HG03060 (cell line): ENCODE measurements at regions not wholly inside any gene's neighbourhood (a gene's known extent, or its start where the extent isn't known, plus 50 kb on each side); places are given as distances from the start of the nearest gene placed in this dataset.

Source experiments
- ATAC-seq: cut with Tn5 transposase; IDR thresholded peaks from one replicate; pipeline ENCODE4 v1.9.1; 2021; ENCODE audit warnings: low read depth, moderate number of reproducible peaks; ENCODE audit not compliant: unreplicated experiment

DNA sequence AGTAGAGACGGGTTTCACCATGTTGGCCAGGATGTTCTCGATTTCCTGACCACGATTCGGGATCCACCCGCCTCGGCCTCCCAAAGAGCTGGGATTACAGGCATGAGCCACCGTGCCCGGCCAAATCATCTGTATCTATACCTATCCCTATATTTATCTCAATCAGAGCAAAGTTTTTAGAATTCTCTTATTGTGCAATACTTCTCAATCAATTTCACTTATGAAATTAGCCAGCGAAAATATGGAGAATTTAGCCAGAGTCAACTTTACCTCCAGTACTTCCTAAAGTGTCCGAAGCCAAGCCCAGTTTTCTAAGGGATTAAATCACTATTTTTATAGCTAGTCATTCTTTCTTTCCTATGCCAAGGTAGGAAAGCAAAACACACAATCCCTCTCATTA is 319.1 kb upstream of the PFKP start:
- no peak for ATAC-seq

DNA sequence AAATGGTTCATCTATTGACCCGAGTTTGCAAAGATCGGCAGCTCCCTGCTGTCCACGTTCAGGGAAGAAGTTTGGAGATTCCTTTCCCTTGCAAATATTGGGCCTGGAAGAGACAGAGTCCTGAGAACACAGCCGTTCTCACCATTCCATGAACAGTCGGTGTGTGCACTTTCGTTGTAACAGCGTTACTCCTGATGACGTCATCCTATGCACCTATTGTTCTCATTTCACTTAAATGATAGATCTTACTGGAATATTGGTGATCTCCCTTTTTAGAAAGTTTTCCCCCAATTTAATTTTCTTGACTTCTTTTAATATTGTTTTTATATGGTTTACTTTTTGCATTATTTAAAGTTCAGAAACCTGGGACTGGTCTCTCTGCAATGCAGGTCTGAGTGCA is 320.7 kb upstream of the PFKP start:
- ATAC-seq: no peak

DNA sequence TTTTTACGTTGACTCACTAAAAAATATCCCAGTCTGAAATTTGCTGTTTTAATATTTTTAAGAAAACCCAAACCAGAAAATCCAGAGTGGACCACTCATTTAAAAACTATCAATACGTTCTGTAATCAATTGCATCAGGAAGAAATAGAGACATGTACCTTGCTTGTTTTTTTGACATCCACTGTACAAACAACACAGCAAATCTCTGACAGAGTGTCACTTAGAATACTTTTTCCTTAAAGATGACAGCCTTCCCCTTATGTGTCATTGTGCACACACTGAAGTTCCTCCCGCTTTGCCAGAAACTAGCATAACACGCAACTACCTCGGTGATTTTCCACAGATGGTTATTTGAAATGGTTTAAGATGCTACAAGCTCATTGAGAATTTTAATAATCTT is 321.7 kb upstream of the PFKP start:
- ATAC-seq: no peak

DNA sequence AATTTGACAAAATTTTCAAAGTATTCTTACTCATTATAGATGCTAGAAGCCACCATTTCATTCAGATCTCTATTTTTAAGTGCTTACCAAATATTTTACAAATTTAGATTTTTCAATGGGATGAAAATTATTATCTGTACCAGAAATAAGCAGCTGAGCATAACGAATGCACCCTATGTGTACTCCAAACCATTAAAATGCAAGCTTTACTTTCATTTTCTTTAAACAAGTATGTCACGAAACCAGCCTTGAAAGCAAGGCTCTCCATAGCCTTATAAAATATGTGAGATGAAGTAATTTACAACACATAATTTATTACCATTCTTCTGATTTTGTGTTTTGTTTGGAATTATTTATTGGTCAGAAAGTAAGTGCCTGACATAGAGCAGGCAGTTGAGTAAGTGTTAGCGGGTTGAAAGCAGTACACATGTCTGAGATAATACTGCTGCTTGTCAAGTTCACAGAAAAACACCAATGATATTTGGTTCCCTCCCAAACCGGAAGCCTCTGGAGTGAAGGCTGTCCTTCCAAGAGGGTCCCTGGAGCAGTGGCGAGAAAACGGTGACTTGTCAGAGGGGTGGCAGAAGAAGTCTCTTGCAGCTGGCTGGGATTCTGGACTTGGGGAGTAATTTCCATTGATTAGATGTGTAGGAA is 322.7 kb upstream of the PFKP start:
- no peak for ATAC-seq

DNA sequence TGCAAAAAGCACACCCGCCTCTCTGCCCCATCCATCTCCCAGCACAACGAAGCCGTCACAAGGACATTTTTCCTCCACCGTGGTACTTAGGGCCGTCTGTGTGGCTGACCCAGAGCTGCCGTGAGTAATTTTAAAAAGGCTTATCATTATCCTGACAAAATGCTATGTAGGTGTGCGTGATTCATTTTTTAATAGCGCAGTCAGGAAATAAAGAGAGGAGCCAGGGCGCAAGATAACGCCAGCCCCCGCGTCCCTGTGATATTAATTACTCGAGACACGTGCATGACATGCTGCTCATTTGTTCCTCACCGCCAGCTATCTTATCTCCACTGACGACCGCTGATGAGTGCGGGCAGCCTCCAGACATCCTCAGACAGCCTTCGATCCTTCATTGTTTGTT is 332.7 kb upstream of the PFKP start:
- no peak for ATAC-seq

DNA sequence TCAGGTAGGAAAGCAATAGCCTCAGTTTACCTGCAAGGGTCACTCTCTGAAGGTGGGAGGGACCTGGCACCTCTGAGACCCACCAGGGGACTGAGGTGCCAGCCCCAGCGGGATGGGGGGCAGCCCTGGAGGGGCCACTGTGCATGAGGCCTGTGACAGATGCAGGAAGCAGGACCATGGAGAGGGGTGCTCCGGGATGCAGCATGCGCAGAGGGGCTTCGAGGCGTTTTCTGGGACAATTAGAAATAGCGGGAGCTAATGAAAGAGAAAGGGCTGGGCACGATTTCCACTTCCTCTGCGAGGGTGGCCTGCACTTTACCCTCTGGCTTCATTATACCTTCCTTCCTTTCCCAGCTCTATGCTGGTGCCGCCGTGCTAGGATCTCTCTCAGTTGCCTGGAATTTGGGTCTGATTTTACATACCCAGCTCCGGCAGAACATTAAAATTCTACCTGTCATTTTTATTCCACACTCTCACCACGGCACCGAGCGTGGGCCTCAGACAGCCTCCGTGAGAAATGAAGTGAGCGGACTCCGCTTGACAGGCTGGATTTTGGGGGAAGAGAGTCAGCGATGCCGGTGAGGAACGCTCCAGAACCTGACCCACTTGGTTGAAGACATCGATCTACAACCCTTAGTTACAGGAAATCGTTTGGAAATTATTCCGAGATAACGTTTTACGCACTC is 333.9 kb upstream of the PFKP start:
- ATAC-seq: no peak

DNA sequence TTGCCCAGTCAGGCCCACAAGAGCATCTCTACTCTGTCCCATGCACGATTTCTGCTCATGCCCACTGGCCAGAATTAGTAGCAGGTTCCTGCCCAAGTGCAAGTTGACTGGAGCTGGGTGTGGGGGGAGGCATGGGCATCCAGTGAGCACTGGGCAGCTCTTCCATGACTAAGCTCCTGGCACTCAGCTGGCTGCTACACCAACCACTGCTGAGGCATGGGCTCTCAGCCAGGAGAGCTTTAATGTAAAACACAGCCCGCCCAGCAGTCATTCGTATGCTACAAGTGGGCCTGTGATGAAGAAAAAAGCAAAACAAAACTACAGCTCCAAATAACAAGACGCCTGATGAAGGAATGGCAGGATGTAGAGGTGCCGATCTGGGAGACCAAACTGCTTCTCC is 335.4 kb upstream of the PFKP start:
- ATAC-seq: no peak

DNA sequence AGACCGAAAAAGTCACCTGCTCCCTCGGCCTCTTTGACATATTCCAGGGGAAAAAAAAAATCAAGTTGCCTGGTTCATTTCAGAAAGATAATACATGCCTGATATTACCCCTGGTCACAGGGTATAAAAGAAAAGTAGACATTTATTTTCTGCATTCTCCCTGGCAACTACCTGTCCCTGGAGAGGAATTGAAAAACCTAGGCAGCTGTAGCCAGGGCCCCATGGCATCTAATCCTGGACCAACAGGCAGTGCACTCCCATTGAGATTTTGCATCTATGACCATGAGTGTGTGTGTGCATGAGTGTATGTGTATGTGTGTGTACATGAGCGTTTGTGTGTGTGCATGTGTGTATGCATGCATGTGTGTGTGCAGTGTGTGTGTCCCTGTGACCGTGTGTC is 338.2 kb upstream of the PFKP start:
- ATAC-seq: no peak

DNA sequence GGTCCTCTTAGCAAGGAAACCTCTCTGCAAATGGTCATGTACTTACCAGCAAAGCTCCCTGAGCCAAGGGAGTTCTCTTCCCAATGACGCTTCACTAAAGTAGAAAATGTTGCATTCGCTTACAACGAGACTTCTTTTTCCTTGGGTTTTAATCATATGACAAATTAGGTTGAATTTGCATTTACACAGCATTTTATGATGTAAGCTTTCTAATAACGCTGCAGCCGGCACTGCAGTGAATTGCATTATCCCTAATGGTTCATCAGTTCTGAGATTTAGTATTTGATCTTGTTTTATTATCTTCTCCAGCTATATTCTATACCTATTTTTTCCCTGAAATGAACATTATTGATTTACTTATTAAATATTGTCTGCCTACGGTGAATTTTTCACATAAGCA is 339.3 kb upstream of the PFKP start:
- ATAC-seq: no peak

DNA sequence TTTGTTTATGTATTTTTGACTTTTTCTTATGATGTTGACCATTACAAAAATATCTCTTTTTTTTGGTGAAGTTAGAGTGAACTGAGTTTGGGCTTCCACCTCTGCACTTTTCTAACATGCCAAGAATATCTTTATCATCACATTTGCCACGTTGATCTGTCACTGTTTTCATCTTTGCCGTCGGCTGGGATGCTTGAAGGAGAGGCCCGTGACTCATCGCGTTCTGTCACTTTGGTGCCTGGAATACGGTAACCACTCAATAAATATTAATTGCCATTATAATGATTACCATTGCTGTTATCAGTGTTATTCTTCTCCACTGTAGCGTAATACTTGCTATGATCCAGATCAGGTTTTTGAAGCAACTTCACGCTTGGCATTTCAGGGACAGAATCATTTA is 350.8 kb upstream of the PFKP start:
- ATAC-seq: no peak

DNA sequence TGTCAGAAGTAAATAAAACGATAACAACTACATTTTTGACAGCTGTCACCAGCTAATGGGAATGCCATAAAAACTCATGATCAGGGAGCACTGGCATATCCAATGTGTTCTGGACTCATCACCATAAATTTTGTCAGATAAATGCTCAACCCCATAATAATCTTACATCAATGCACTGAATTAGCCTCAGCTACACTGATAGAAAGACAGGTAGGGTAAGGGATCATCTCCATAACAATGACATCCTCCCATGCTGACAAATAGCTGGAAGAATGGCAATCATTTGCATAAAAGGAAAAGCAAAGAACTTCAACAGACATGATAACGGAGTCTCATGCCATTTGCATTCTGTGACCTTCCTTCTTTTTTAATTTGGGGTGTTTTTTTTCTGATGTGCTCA is 352.8 kb upstream of the PFKP start:
- no peak for ATAC-seq

DNA sequence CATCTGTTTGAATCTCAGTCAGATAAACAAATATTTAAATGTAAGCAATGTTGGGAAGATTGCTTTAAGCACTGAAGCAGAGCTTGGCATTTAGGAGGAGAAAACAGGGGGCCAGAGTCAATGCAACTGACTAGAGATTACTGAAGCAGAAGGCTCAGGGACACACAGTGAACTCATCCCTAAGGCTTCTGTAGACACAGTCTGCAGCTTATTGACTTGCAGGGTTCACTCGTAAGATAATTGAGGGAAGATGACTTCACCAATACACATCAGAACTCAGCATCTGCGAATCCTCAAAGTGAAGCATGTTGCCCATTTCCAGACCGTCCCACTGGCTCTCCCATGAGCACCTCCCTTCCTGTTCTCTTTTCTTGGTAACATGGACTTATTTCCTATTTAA is 363.4 kb upstream of the PFKP start:
- no peak for ATAC-seq

DNA sequence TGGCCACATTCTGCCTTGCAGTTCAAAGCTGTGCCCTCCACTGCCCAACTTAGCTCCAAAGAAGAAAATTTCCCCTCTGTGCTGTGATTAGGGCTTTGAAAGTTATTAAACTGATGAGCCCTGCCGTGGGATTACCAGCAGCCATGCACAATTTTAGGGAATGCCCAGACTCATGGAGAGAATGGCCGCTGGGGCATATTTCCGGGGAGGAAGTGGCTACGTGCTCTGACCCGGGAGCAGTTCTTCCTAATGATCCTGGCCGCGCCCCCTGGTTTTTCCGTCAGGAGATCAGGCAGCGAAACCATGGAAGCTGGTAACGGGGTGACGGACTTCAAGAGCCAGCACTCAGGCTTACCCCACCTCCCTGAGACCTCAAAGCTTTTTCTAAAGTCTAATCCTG is 365.5 kb upstream of the PFKP start:
- no peak for ATAC-seq

DNA sequence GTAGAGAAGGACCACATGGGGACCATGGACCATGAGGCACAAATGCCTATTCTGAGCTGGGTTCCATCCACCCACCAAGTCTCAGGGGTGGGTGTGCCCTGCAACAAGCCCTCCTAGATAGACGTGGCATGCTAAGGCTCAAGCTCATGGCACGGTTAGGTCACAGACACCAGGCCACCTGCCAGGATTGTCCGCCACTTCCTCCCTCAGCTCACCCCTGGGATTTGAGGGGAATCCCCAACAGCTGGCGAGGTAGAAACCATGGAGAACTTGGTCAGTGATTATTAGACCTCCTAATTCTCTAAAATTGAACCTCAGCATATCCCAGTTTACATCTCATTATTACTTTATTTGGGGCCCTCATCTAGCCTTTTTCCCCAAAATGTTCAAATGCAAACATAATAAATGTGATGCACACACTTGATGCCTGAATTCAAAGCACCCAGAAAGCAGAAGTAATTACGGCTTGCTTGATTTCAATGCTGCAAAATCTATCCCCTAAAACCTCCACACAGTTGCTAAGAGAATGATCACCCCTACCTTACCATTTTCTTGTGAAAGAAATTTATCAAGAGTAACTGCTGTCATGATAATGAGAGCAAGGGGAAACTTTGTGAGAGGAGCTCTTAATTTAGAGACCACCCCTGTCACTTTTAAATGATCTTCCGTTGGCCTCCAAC is 366.6 kb upstream of the PFKP start:
- peak; percentile 81 for ATAC-seq

DNA sequence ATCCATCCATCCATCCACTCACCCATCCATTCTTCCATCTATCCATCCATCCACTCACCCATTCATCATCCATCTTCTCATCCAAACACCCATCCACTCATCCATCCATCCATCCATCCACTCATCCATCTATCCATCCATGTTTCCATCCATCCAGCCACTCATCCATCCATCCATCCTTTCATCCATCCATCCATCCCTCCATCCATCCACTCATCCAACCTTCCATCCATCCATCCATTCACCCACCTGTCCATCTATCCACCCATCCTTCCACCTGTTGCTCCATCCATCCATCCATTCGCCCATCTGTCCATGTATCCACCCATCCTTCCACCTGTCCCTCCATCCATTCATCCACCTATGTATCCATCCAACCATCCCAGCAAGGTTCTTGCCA is 378.4 kb upstream of the PFKP start:
- no peak for ATAC-seq

DNA sequence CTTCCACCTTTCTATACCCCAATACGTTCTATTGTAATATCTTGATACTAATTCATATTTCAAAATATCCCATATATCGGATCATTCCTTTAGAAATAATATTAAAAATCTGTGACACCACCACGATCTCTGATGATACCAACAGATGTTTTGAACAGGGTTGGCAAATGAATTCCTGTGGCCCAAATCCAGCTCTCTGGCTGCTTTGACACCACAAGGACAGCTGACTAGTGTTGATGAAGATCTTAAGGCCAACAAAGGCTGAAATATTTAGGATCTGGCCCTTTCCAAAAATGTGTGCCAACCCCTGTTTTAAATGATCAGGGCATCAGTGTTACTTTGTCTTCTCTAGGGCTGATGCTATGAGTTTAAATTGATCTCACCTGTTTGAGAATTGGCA is 380.7 kb upstream of the PFKP start:
- no peak for ATAC-seq

DNA sequence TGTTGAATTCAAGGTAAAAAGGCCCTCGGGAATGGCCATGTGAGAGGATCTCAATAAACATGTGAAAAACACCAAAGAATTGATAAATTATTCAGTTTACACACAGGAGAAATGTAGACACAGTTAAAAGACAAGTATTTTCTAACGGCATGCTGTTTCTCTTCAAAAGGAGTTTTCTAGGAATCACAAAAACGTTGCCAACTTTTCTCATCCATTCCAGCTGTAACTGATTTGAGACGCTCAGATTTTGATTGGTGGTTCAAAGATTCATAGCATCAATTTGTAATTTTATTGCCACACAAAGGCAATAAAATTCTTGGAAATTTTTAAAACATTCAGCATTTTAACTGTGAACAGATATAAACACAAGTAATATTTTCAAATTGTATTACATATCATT is 384.9 kb upstream of the PFKP start:
- ATAC-seq: no peak

DNA sequence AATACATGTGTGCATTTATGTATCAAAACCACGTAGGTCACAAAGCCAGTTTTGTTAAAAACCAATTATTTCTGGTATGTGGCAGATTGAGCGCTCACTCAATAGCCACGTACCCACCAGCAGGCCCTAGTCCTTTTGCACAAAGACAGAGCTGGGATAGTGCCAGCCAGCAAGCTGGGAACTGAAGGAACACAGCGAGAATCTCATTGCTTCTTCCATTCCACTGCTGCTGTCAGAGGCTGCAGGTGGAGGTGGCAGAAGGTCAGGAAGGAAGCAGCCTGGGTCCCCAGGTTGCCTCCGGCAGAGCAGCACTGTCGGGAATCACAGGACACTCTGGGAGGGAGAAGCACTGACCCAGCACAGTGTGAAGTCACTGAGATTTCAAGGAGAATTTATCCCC is 385.5 kb upstream of the PFKP start:
- no peak for ATAC-seq

DNA sequence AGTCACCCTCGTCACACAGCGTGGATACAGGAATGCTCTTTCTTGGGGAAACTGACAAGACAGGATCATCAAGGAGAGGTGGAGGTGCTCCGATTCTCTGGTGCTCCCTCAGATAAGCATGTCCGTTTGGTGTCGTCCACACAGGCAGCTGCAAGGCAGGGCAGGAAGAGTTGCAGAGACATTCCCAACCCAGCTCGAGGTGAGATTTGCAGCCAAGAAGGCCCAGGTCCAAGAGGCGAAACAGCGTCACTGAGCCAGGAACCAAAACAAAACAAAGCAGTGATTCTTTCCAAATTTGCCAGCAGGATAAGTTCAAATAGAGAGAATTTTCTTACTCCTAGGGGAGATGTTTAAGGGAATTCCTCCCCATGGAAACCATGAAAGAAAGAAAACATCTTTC is 386.5 kb upstream of the PFKP start:
- ATAC-seq: no peak

DNA sequence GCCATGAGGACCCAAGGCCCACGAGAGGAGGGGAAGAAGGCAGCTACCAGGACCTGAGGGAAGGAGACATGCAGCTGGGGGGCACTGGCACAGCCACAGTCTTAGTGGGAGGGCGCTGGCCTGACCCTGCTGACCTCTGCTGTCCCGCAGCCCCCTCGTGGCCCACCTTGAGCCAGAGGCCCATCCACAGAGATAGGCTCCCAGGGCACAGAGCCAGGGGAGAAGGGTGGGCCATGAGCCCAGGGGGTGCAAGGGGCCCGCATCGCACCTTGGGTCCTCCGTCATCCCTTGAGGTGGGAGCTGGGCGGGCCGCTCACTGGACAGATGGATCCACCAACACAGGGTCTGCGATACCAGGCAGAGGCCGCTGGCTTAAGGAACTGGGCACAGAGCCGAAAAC is 387.7 kb upstream of the PFKP start:
- no peak for ATAC-seq

DNA sequence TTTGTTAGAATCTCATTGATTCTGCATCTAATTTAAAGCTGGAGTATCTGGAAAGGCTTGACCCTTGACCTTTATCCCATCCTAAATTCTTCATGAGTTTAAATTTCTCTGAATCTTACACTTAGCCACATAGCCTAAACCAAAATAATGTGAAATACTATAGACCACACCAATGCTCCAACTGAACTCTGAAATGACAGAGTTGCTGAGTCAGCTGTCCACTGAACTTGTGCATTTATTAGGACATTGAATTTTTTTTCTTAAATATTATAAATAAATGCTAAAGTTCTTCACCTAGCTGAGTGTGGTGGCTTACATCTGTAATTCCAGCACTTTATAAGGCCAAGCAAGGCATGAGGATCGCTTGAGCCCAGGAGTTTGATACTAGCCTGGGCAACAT is 390.9 kb upstream of the PFKP start:
- ATAC-seq: no peak

DNA sequence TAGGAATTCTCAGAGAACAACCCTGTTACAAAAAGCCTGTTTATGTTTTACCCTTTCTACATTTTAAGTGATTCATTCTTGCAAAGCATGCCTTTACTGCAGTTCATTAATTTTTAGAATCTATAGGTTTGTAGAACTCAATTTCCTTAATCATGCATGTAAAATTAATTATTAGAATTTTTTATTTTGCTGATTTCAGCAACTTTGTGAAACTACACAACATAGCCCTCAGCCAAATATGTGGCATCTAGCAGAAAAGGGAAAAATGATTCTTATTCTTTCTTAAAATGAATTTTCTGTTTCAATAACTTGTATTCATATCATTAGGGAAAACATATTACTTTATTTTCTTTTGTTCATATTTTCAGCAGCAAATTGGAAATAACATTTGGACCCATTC is 392.9 kb upstream of the PFKP start:
- no peak for ATAC-seq
